ENCODE measurements at regions not wholly inside any gene's neighbourhood (a gene's known extent, or its start where the extent isn't known, plus 50 kb on each side); places are given as distances from the start of the nearest gene placed in this dataset.

GRCh38 chr4:159429693-159430035 is 326.8 kb downstream of the RAPGEF2 start:
- H3K4me3 ChIP-seq (replicated peaks in 1 of 2; ENCODE audit: low read depth in 2 of 2, low read length in 2 of 2): no peak overlapping the region
- TF ChIP-seq, protein P1, sequence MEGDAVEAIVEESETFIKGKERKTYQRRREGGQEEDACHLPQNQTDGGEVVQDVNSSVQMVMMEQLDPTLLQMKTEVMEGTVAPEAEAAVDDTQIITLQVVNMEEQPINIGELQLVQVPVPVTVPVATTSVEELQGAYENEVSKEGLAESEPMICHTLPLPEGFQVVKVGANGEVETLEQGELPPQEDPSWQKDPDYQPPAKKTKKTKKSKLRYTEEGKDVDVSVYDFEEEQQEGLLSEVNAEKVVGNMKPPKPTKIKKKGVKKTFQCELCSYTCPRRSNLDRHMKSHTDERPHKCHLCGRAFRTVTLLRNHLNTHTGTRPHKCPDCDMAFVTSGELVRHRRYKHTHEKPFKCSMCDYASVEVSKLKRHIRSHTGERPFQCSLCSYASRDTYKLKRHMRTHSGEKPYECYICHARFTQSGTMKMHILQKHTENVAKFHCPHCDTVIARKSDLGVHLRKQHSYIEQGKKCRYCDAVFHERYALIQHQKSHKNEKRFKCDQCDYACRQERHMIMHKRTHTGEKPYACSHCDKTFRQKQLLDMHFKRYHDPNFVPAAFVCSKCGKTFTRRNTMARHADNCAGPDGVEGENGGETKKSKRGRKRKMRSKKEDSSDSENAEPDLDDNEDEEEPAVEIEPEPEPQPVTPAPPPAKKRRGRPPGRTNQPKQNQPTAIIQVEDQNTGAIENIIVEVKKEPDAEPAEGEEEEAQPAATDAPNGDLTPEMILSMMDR (IDR thresholded peaks at IDR 0.05; ENCODE audit: low read depth, low read length): no peak

GRCh38 chr4:159430896-159431295 is 328.0 kb downstream of the RAPGEF2 start:
- TF ChIP-seq, protein P1 (IDR thresholded peaks at IDR 0.05; ENCODE audit: low read depth, low read length): no peak
- H3K4me3 ChIP-seq (replicated peaks in 1 of 2; ENCODE audit: low read depth in 2 of 2, low read length in 2 of 2): no peak overlapping the region
- DNase-seq (ENCODE audit: low read depth in 2 of 2): no peak

More at GRCh38 chr4:159429693-159430035, 326.8 kb downstream of the RAPGEF2 start:
- DNase-seq (ENCODE audit: low read depth in 2 of 2): no peak

DNA sequence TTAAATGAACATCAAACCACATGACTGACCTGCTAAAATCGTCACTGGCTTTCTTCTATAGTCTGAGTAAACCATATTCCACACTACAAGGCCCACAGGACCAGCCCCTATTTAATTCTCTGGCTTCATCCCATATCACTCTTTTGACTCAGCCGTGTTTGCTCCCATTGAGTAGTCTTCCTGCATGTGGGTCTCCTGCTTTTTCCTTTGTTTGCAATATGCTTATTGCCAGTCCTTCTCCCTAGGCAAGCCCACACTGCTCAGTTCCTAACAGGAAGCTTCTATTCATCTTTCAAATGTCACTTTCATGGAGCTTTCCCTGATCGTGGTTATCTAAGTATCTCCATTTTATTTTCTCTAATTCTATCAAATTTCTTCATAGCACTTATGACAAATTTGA is 329.6 kb downstream of the RAPGEF2 start:
- no peak for DNase-seq (ENCODE audit: low read depth in 2 of 2)
- TF ChIP-seq, protein P1 (IDR thresholded peaks at IDR 0.05; ENCODE audit: low read depth, low read length): no peak
- H3K4me3 ChIP-seq (replicated peaks in 1 of 2; ENCODE audit: low read depth in 2 of 2, low read length in 2 of 2): no peak overlapping the region

- no peak overlapping the region for H3K4me3 ChIP-seq (replicated peaks in 1 of 2; ENCODE audit: low read depth in 2 of 2, low read length in 2 of 2)
- TF ChIP-seq, protein P1 (IDR thresholded peaks at IDR 0.05; ENCODE audit: low read depth, low read length): no peak
- DNase-seq (ENCODE audit: low read depth in 2 of 2): no peak
Measured at GRCh38 chr4:159433337-159433736, 330.5 kb downstream of the RAPGEF2 start.

- TF ChIP-seq, protein P1 (IDR thresholded peaks at IDR 0.05; ENCODE audit: low read depth, low read length): no peak
- peak; percentile 28 to 50 for DNase-seq (ENCODE audit: low read depth in 2 of 2)
- no peak overlapping the region for H3K4me3 ChIP-seq (replicated peaks in 1 of 2; ENCODE audit: low read depth in 2 of 2, low read length in 2 of 2)
Measured at GRCh38 chr4:159434114-159434870, 331.4 kb downstream of the RAPGEF2 start.

DNA sequence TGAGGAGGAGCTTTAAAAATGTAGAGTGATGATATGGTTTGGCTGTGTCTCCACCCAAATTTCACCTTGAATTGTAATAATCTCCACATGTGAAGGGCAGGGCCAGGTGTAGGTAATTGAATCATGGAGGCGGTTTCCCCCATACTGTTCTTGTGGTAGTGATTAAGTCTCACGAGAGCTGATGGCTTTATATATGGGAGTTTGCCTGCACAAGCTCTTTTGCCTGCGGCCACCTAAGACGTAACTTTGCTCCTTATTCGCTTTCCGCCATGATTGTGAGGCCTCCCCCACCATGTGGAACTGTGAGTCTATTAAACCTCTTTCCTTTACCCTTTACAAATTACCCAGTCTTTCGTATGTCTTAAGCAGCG is 332.0 kb downstream of the RAPGEF2 start:
- TF ChIP-seq, protein P1 (IDR thresholded peaks at IDR 0.05; ENCODE audit: low read depth, low read length): no peak
- DNase-seq (ENCODE audit: low read depth in 2 of 2): no peak
- no peak overlapping the region for H3K4me3 ChIP-seq (replicated peaks in 1 of 2; ENCODE audit: low read depth in 2 of 2, low read length in 2 of 2)

- TF ChIP-seq, protein P1 (IDR thresholded peaks at IDR 0.05; ENCODE audit: low read depth, low read length): no peak
- H3K4me3 ChIP-seq (replicated peaks in 1 of 2; ENCODE audit: low read depth in 2 of 2, low read length in 2 of 2): no peak overlapping the region
- DNase-seq (ENCODE audit: low read depth in 2 of 2): peak in 1 of 2 donors; percentile 49
Measured at GRCh38 chr4:159435561-159436023, 332.7 kb downstream of the RAPGEF2 start.
